Kidney epithelial cell (primary cell): ENCODE measurements at regions not wholly inside any gene's neighbourhood (a gene's known extent, or its start where the extent isn't known, plus 50 kb on each side); places are given as distances from the start of the nearest gene placed in this dataset.

Experiments
- DNase-seq: peaks from one replicate; pipeline ENCODE4 v3.0.0-alpha.2; 2010; ENCODE audit warnings: low read depth
- H3K27me3 ChIP-seq: 2 replicates; pipeline ENCODE4 v1.6.0; 2011; ENCODE audit warnings: low read length; ENCODE audit not compliant: control insufficient read depth, insufficient read depth
- H3K36me3 ChIP-seq: 2 replicates; pipeline ENCODE4 v1.5.1; 2011; ENCODE audit warnings: low read length; ENCODE audit not compliant: control insufficient read depth, insufficient read depth
- H3K4me3 ChIP-seq: 2 replicates; pipeline ENCODE4 v1.5.1; 2011; ENCODE audit warnings: low read depth, mild to moderate bottlenecking, control low read depth, low read length
- CTCF ChIP-seq: IDR thresholded peaks from 2 replicates; pipeline ENCODE4 v1.5.1; 2011; ENCODE audit warnings: mild to moderate bottlenecking, moderate library complexity, low read length, control low read depth, inconsistent platforms; ENCODE audit not compliant: insufficient read depth, poor library complexity, severe bottlenecking

GRCh38 chr12:116456330-116457082, 102.7 kb upstream of the MAP1LC3B2 start:
- TF ChIP-seq CTCF, result no peak
- Histone ChIP-seq H3K4me3 (no peak overlapping the region), H3K36me3 (no peaks in the 10 kb centered on the region), H3K27me3 (no peaks in the 10 kb centered on the region)
- no peak for DNase-seq

- Histone ChIP-seq H3K27me3 (no peaks in the 10 kb centered on the region), H3K36me3 (no peaks in the 10 kb centered on the region), H3K4me3 (no peak overlapping the region)
- no peak for TF ChIP-seq CTCF
- DNase-seq, result no peak
These were observed 100.7 kb upstream of the MAP1LC3B2 start for GRCh38 chr12:116458492-116458891.

- no peaks in the 10 kb centered on the region for H3K27me3 ChIP-seq
- H3K36me3 ChIP-seq, result no peaks in the 10 kb centered on the region
- no peak overlapping the region for H3K4me3 ChIP-seq
- TF ChIP-seq CTCF, result no peak
- DNase-seq, result no peak
These were observed 99.9 kb upstream of the MAP1LC3B2 start for GRCh38 chr12:116459011-116459875.

DNA sequence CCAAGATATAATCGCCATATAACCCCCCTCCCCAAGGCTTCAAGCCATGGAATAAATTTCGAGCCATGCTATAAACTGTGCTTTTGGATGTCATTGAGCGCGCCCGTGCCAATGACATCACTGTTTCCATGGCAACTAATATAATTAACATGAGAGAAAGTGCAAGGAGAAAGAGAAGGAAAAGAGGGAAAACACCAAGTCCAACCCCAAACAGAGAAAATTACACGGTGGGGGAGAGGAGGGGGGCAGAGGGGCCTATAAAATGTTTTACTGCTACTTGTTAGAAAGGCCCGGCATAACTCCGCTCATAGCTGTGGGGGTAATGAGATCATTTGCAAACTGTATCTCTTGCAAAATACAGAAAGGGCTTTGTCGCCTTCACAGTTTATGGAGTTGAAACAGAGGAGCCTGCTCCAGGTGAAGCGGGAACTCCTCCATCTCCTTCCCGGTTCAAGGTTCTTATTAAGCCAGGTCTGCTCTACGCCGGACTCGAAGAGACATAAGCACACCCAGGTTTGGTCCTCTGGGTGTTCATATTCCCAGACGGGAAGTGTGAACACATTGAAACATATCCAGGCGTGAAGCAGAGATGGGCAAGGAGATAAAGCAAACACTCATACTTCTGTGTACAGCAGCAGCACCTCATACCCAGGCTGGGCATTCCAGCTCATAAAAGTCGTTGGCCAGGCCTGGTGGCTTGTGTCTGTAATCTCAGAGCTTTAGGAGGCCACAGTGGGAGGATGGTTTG, 99.1 kb upstream of the MAP1LC3B2 start:
- Histone ChIP-seq H3K36me3 (no peaks in the 10 kb centered on the region), H3K4me3 (no peak overlapping the region), H3K27me3 (no peaks in the 10 kb centered on the region)
- TF ChIP-seq CTCF, result no peak
- no peak for DNase-seq

GRCh38 chr12:116461060-116461459, 98.1 kb upstream of the MAP1LC3B2 start:
- no peak for TF ChIP-seq CTCF
- H3K4me3 ChIP-seq, result no peak overlapping the region

More at GRCh38 chr12:116461060-116461459, 98.1 kb upstream of the MAP1LC3B2 start:
- no peaks in the 10 kb centered on the region for H3K27me3 ChIP-seq
- DNase-seq, result no peak
- H3K36me3 ChIP-seq, result no peaks in the 10 kb centered on the region
